Transverse colon (tissue), 4 donors: ENCODE measurements at regions not wholly inside any gene's neighbourhood (a gene's known extent, or its start where the extent isn't known, plus 50 kb on each side); places are given as distances from the start of the nearest gene placed in this dataset.

Experiments
- POLR2A ChIP-seq: fragments of 450-650 bp; IDR thresholded peaks from one replicate; pipeline ENCODE4 v1.6.1; 2016; ENCODE audit warnings: antibody characterized with exemption, mild to moderate bottlenecking, moderate library complexity
- POLR2AphosphoS5 ChIP-seq, 3 donors: sonication (generic); formaldehyde crosslinking; IDR thresholded peaks; one replicate each; pipeline ENCODE4 v1.6.1; 2016; ENCODE audit warnings: antibody characterized with exemption in 3 of 3
- TF ChIP-seq, protein P1 (sequence below), 5 experiments: fragments of 200-600 bp in 3 of 5; fragments of 450-650 bp in 2 of 5; sonication (generic) in 3 of 5; IDR thresholded peaks; 1 replicate in 2 of 5; 2 replicates in 3 of 5; pipeline ENCODE4 v1.5.1; 2016 to 2017; ENCODE audit warnings: antibody characterized with exemption in 5 of 5, inconsistent platforms in 3 of 5, mild to moderate bottlenecking in 2 of 5, moderate library complexity in 1 of 5

- TF ChIP-seq, protein P1, sequence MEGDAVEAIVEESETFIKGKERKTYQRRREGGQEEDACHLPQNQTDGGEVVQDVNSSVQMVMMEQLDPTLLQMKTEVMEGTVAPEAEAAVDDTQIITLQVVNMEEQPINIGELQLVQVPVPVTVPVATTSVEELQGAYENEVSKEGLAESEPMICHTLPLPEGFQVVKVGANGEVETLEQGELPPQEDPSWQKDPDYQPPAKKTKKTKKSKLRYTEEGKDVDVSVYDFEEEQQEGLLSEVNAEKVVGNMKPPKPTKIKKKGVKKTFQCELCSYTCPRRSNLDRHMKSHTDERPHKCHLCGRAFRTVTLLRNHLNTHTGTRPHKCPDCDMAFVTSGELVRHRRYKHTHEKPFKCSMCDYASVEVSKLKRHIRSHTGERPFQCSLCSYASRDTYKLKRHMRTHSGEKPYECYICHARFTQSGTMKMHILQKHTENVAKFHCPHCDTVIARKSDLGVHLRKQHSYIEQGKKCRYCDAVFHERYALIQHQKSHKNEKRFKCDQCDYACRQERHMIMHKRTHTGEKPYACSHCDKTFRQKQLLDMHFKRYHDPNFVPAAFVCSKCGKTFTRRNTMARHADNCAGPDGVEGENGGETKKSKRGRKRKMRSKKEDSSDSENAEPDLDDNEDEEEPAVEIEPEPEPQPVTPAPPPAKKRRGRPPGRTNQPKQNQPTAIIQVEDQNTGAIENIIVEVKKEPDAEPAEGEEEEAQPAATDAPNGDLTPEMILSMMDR (IDR thresholded peaks at IDR 0.05): no peak
- no peak for TF ChIP-seq POLR2A
- TF ChIP-seq POLR2AphosphoS5 (IDR thresholded peaks at IDR 0.05): no peak
Measured at GRCh38 chr15:23897091-23897490, 210.0 kb upstream of the NDN start.
